ENCODE measurements at regions not wholly inside any gene's neighbourhood (a gene's known extent, or its start where the extent isn't known, plus 50 kb on each side); places are given as distances from the start of the nearest gene placed in this dataset.

GRCh38 chr18:60664736-60665135 lies 292.2 kb upstream of the MC4R start:
- Mint-ChIP-seq H3K4me3 (ENCODE audit: unreplicated experiment) (no peak overlapping the region), H3K36me3 (ENCODE audit: insufficient read depth, unreplicated experiment) (no peaks in the 10 kb centered on the region), H3K27ac (ENCODE audit: unreplicated experiment) (no peak overlapping the region), H3K27me3 (ENCODE audit: insufficient read depth, unreplicated experiment) (no peaks in the 10 kb centered on the region), H3K4me1 (ENCODE audit: low read depth, unreplicated experiment) (no peaks in the 10 kb centered on the region), H3K9me3 (ENCODE audit: unreplicated experiment) (no peaks in the 10 kb centered on the region)
- H3K4me1 ChIP-seq = no peaks in the 10 kb centered on the region
- intact Hi-C loops (cut with micrococcal nuclease; ENCODE audit: unreplicated experiment) = no loop called here
- CTCF ChIA-PET = no interaction called here
- no peak overlapping the region for H3K4me3 ChIP-seq (ENCODE audit: low read depth, low read length)
- H3K36me3 ChIP-seq (ENCODE audit: control insufficient read depth, insufficient read depth, low read length) = no peaks in the 10 kb centered on the region
- POLR2A ChIA-PET = no interaction called here
- no peak for DNase-seq
- H3K27me3 ChIP-seq (replicated peaks; ENCODE audit: control insufficient read depth, insufficient read depth, low read length) = no peaks in the 10 kb centered on the region
- no TSS peak for BruUV-seq (replicated peaks)
- TF ChIP-seq CTCF (IDR thresholded peaks at IDR 0.05; ENCODE audit: insufficient read depth in 1 of 2, low read depth in 1 of 2, low read length in 1 of 2, severe bottlenecking in 1 of 2, unreplicated experiment in 1 of 2) = no peak
- H3K9me3 ChIP-seq = no peaks in the 10 kb centered on the region

GRCh38 chr18:60667016-60667415 lies 294.4 kb upstream of the MC4R start:
- CTCF ChIA-PET = no interaction called here
- Mint-ChIP-seq H3K4me3 (ENCODE audit: unreplicated experiment) (no peak overlapping the region), H3K9me3 (ENCODE audit: unreplicated experiment) (no peaks in the 10 kb centered on the region), H3K4me1 (ENCODE audit: low read depth, unreplicated experiment) (no peaks in the 10 kb centered on the region), H3K27ac (ENCODE audit: unreplicated experiment) (no peak overlapping the region), H3K36me3 (ENCODE audit: insufficient read depth, unreplicated experiment) (no peaks in the 10 kb centered on the region), H3K27me3 (ENCODE audit: insufficient read depth, unreplicated experiment) (no peaks in the 10 kb centered on the region)
- no TSS peak for BruUV-seq (replicated peaks)
- H3K27me3 ChIP-seq (replicated peaks; ENCODE audit: control insufficient read depth, insufficient read depth, low read length) = no peaks in the 10 kb centered on the region
- intact Hi-C loops (cut with micrococcal nuclease; ENCODE audit: unreplicated experiment) = no loop called here
- no peak for DNase-seq
- no peaks in the 10 kb centered on the region for H3K9me3 ChIP-seq
- H3K36me3 ChIP-seq (ENCODE audit: control insufficient read depth, insufficient read depth, low read length) = no peaks in the 10 kb centered on the region
- no peak for TF ChIP-seq CTCF (IDR thresholded peaks at IDR 0.05; ENCODE audit: insufficient read depth in 1 of 2, low read depth in 1 of 2, low read length in 1 of 2, severe bottlenecking in 1 of 2, unreplicated experiment in 1 of 2)
- no peak overlapping the region for H3K4me3 ChIP-seq (ENCODE audit: low read depth, low read length)
- H3K4me1 ChIP-seq = no peaks in the 10 kb centered on the region
- POLR2A ChIA-PET = no interaction called here

- intact Hi-C loops (cut with micrococcal nuclease; ENCODE audit: unreplicated experiment) = no loop called here
- H3K36me3 ChIP-seq (ENCODE audit: control insufficient read depth, insufficient read depth, low read length) = no peaks in the 10 kb centered on the region
- no peaks in the 10 kb centered on the region for H3K9me3 ChIP-seq
- Mint-ChIP-seq H3K27me3 (ENCODE audit: insufficient read depth, unreplicated experiment) (no peaks in the 10 kb centered on the region), H3K27ac (ENCODE audit: unreplicated experiment) (no peak overlapping the region), H3K36me3 (ENCODE audit: insufficient read depth, unreplicated experiment) (no peaks in the 10 kb centered on the region), H3K4me3 (ENCODE audit: unreplicated experiment) (no peak overlapping the region), H3K4me1 (ENCODE audit: low read depth, unreplicated experiment) (no peaks in the 10 kb centered on the region), H3K9me3 (ENCODE audit: unreplicated experiment) (no peaks in the 10 kb centered on the region)
- TF ChIP-seq CTCF (IDR thresholded peaks at IDR 0.05; ENCODE audit: insufficient read depth in 1 of 2, low read depth in 1 of 2, low read length in 1 of 2, severe bottlenecking in 1 of 2, unreplicated experiment in 1 of 2) = no peak
- no peak overlapping the region for H3K4me3 ChIP-seq (ENCODE audit: low read depth, low read length)
- POLR2A ChIA-PET = no interaction called here
- CTCF ChIA-PET = no interaction called here
- DNase-seq = no peak
- BruUV-seq (replicated peaks) = no TSS peak
- H3K4me1 ChIP-seq = no peaks in the 10 kb centered on the region
- H3K27me3 ChIP-seq (replicated peaks; ENCODE audit: control insufficient read depth, insufficient read depth, low read length) = no peaks in the 10 kb centered on the region
Measured at GRCh38 chr18:60668583-60668982, 296.0 kb upstream of the MC4R start.

Measured in Caco-2 (cell line).